ENCODE measurements at regions not wholly inside any gene's neighbourhood (a gene's known extent, or its start where the extent isn't known, plus 50 kb on each side); places are given as distances from the start of the nearest gene placed in this dataset.

DNA sequence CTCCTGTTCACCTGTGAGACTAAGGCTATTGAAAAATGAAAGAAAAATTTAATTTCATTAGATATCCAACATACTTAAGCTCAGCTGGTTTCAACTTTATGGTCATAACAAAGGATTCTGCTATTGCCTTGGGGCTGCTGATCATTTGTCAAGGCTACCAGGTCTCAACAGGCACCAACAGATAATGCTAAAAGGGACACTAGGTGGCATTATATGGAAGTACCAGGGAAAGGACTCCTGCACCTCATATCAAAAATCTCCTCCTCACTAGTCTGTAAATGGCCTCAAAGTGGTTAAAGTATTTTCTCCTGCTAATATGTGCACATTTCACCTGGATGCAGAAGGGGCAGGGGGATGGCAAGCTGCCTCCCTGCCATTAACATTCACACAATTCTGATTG, 167.9 kb upstream of the REG3A start:
- H3K4me3 ChIP-seq (ENCODE audit: low read length), result no peak overlapping the region
- no peaks in the 10 kb centered on the region for H3K36me3 ChIP-seq (ENCODE audit: control insufficient read depth, low read depth, low read length)
- H3K4me1 ChIP-seq (ENCODE audit: control insufficient read depth, low read depth, low read length), result peaks cover 5% of the 10 kb centered on the region
- H3K9ac ChIP-seq (ENCODE audit: low read length), result no peak overlapping the region
- H3K27me3 ChIP-seq (ENCODE audit: control insufficient read depth, insufficient read depth, low read length), result no peaks in the 10 kb centered on the region
- H3K27ac ChIP-seq (ENCODE audit: low read length), result no peak overlapping the region
- H3K9me3 ChIP-seq (ENCODE audit: control insufficient read depth, low read depth, low read length), result no peaks in the 10 kb centered on the region

GRCh38 chr2:79320871-79321270, 161.3 kb upstream of the REG3A start:
- Histone ChIP-seq H3K4me1 (ENCODE audit: control insufficient read depth, low read depth, low read length) (peaks cover 5% of the 10 kb centered on the region), H3K9me3 (ENCODE audit: control insufficient read depth, low read depth, low read length) (no peaks in the 10 kb centered on the region), H3K27ac (ENCODE audit: low read length) (no peak overlapping the region), H3K36me3 (ENCODE audit: control insufficient read depth, low read depth, low read length) (no peaks in the 10 kb centered on the region), H3K27me3 (ENCODE audit: control insufficient read depth, insufficient read depth, low read length) (no peaks in the 10 kb centered on the region), H3K9ac (ENCODE audit: low read length) (no peak overlapping the region), H3K4me3 (ENCODE audit: low read length) (no peak overlapping the region)

GRCh38 chr2:79294994-79295393, 135.4 kb upstream of the REG3A start:
- H3K9ac ChIP-seq (ENCODE audit: low read length), result no peak overlapping the region
- no peaks in the 10 kb centered on the region for H3K4me1 ChIP-seq (ENCODE audit: control insufficient read depth, low read depth, low read length)
- no peaks in the 10 kb centered on the region for H3K9me3 ChIP-seq (ENCODE audit: control insufficient read depth, low read depth, low read length)
- H3K27ac ChIP-seq (ENCODE audit: low read length), result no peak overlapping the region
- no peak overlapping the region for H3K4me3 ChIP-seq (ENCODE audit: low read length)
- no peaks in the 10 kb centered on the region for H3K36me3 ChIP-seq (ENCODE audit: control insufficient read depth, low read depth, low read length)
- H3K27me3 ChIP-seq (ENCODE audit: control insufficient read depth, insufficient read depth, low read length), result no peaks in the 10 kb centered on the region

DNA sequence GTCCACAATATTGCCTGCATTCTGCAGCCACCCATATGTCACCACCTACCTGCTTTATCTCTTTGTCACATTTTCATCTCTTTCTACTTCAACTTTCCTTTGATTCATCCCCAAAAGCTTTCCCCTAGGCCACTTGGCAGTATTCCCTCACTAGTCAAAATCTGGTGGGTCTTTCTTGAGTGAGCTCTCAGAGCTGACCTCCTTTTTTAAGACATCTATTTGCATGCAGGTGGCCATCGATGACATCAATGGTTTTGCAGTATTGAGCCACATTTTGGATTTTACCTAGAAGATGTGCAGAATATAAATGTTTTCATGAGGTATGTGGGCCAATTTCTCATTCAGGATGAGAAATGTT, 133.4 kb upstream of the REG3A start:
- no peak overlapping the region for H3K27ac ChIP-seq (ENCODE audit: low read length)
- no peaks in the 10 kb centered on the region for H3K4me1 ChIP-seq (ENCODE audit: control insufficient read depth, low read depth, low read length)
- no peaks in the 10 kb centered on the region for H3K36me3 ChIP-seq (ENCODE audit: control insufficient read depth, low read depth, low read length)

DNA sequence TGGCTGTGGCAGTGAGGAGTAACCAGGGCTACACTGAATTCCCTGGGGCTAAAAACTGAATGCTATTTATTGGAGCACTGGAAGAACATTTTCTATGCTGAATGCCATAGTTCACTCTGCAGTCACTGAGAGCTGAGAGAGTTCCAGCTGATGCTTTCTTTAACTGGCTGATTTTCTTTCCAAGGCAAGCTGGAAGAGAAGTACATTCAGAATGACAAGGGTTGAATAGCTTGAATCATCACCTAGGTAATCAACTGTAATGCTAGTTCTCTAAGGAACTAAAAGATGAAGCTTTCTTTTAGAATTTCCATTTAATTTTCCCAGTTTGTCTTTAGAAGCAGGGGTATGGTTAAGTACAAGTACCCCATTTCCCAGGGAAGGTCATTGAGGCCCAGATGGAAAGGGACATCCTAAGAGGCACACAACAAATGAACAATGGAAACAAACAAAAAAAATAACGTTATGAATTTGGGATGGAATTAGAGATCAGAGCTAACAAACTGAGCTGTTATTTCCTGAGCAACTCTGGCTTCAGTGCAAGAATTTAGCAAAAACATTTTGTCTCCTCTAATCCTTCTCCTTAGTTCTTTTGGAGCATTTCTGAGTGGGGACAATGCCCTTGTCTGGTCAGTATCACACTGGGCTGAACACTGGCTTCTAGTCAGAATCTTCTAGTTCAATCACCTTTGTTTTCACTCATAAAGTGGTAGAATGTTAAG, 132.8 kb upstream of the REG3A start:
- no peaks in the 10 kb centered on the region for H3K36me3 ChIP-seq (ENCODE audit: control insufficient read depth, low read depth, low read length)
- H3K4me3 ChIP-seq (ENCODE audit: low read length), result no peak overlapping the region
- no peaks in the 10 kb centered on the region for H3K9me3 ChIP-seq (ENCODE audit: control insufficient read depth, low read depth, low read length)
- no peak overlapping the region for H3K27ac ChIP-seq (ENCODE audit: low read length)
- H3K4me1 ChIP-seq (ENCODE audit: control insufficient read depth, low read depth, low read length), result no peaks in the 10 kb centered on the region
- H3K27me3 ChIP-seq (ENCODE audit: control insufficient read depth, insufficient read depth, low read length), result no peaks in the 10 kb centered on the region
- H3K9ac ChIP-seq (ENCODE audit: low read length), result no peak overlapping the region

More for the DNA sequence above, 133.4 kb upstream of the REG3A start:
- Histone ChIP-seq H3K27me3 (ENCODE audit: control insufficient read depth, insufficient read depth, low read length) (no peaks in the 10 kb centered on the region), H3K4me3 (ENCODE audit: low read length) (no peak overlapping the region), H3K9me3 (ENCODE audit: control insufficient read depth, low read depth, low read length) (no peaks in the 10 kb centered on the region), H3K9ac (ENCODE audit: low read length) (no peak overlapping the region)

- Histone ChIP-seq H3K27ac (ENCODE audit: low read length) (no peak overlapping the region), H3K4me3 (ENCODE audit: low read length) (no peak overlapping the region), H3K36me3 (ENCODE audit: control insufficient read depth, low read depth, low read length) (no peaks in the 10 kb centered on the region), H3K9me3 (ENCODE audit: control insufficient read depth, low read depth, low read length) (peaks cover 4% of the 10 kb centered on the region), H3K4me1 (ENCODE audit: control insufficient read depth, low read depth, low read length) (peaks cover 10% of the 10 kb centered on the region), H3K9ac (ENCODE audit: low read length) (no peak overlapping the region), H3K27me3 (ENCODE audit: control insufficient read depth, insufficient read depth, low read length) (no peaks in the 10 kb centered on the region)
These were observed 116.3 kb upstream of the REG3A start for GRCh38 chr2:79275863-79276262.

DNA sequence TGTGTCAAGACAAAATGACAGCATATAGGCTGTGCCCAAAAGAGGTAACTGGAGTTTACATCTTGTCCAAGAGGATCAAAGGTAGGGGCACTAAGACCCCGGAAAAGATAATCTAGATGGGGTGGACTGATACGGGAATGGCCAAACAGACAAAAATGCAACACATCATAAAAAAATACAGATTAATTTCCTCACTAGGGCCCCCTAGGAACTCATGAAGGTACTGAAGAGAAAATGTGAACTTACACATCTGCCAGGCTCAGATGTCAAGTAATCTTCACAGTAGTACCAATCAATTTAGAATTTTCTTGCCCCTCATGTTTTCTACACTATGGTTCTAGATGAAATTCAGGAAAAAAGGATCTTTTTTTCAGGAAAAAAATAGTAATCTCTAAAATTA, 115.6 kb upstream of the REG3A start:
- peaks cover 4% of the 10 kb centered on the region for H3K9me3 ChIP-seq (ENCODE audit: control insufficient read depth, low read depth, low read length)
- H3K36me3 ChIP-seq (ENCODE audit: control insufficient read depth, low read depth, low read length), result no peaks in the 10 kb centered on the region
- no peak overlapping the region for H3K4me3 ChIP-seq (ENCODE audit: low read length)
- no peaks in the 10 kb centered on the region for H3K27me3 ChIP-seq (ENCODE audit: control insufficient read depth, insufficient read depth, low read length)
- no peak overlapping the region for H3K27ac ChIP-seq (ENCODE audit: low read length)
- H3K9ac ChIP-seq (ENCODE audit: low read length), result no peak overlapping the region
- peaks cover 10% of the 10 kb centered on the region for H3K4me1 ChIP-seq (ENCODE audit: control insufficient read depth, low read depth, low read length)

- Histone ChIP-seq H3K27me3 (ENCODE audit: control insufficient read depth, insufficient read depth, low read length) (no peaks in the 10 kb centered on the region), H3K9me3 (ENCODE audit: control insufficient read depth, low read depth, low read length) (peaks cover 4% of the 10 kb centered on the region), H3K4me1 (ENCODE audit: control insufficient read depth, low read depth, low read length) (peaks cover 10% of the 10 kb centered on the region), H3K27ac (ENCODE audit: low read length) (no peak overlapping the region), H3K36me3 (ENCODE audit: control insufficient read depth, low read depth, low read length) (no peaks in the 10 kb centered on the region), H3K9ac (ENCODE audit: low read length) (no peak overlapping the region), H3K4me3 (ENCODE audit: low read length) (no peak overlapping the region)
These were observed 113.1 kb upstream of the REG3A start for GRCh38 chr2:79272616-79273015.

- H3K9ac ChIP-seq (ENCODE audit: low read length), result no peak overlapping the region
- H3K4me1 ChIP-seq (ENCODE audit: control insufficient read depth, low read depth, low read length), result peaks cover 2% of the 10 kb centered on the region
- no peak overlapping the region for H3K27ac ChIP-seq (ENCODE audit: low read length)
- no peak overlapping the region for H3K4me3 ChIP-seq (ENCODE audit: low read length)
- H3K27me3 ChIP-seq (ENCODE audit: control insufficient read depth, insufficient read depth, low read length), result no peaks in the 10 kb centered on the region
- H3K36me3 ChIP-seq (ENCODE audit: control insufficient read depth, low read depth, low read length), result no peaks in the 10 kb centered on the region
- peaks cover 4% of the 10 kb centered on the region for H3K9me3 ChIP-seq (ENCODE audit: control insufficient read depth, low read depth, low read length)
These were observed 111.9 kb upstream of the REG3A start for GRCh38 chr2:79271456-79271855.

- no peak overlapping the region for H3K27ac ChIP-seq (ENCODE audit: low read length)
- H3K4me3 ChIP-seq (ENCODE audit: low read length), result no peak overlapping the region
These were observed 101.3 kb upstream of the REG3A start for GRCh38 chr2:79260848-79261247.

DNA sequence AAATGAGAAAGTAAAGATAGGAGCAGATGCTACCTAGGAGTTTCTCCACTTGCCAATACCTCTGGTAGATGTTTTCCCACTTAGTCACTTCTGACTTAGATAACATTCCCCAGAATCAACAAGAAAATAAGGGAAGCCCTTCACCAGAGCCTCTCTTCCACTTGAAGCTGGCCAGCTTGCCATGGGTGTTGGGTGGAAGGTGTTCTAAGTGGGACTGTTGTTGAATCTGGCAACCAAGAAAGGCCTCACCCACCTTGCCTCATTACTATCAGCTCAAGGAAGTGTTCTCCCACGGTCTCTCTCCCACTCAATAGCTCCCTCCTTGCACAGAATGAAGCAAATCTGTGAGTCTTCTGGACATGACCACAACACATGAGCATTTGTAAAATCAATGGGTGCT, 100.4 kb upstream of the REG3A start:
- no peaks in the 10 kb centered on the region for H3K9me3 ChIP-seq (ENCODE audit: control insufficient read depth, low read depth, low read length)
- H3K4me1 ChIP-seq (ENCODE audit: control insufficient read depth, low read depth, low read length), result no peaks in the 10 kb centered on the region
- H3K27ac ChIP-seq (ENCODE audit: low read length), result no peak overlapping the region
- no peak overlapping the region for H3K9ac ChIP-seq (ENCODE audit: low read length)
- H3K27me3 ChIP-seq (ENCODE audit: control insufficient read depth, insufficient read depth, low read length), result no peaks in the 10 kb centered on the region
- H3K4me3 ChIP-seq (ENCODE audit: low read length), result no peak overlapping the region
- no peaks in the 10 kb centered on the region for H3K36me3 ChIP-seq (ENCODE audit: control insufficient read depth, low read depth, low read length)

More at GRCh38 chr2:79260848-79261247, 101.3 kb upstream of the REG3A start:
- H3K27me3 ChIP-seq (ENCODE audit: control insufficient read depth, insufficient read depth, low read length), result no peaks in the 10 kb centered on the region
- no peaks in the 10 kb centered on the region for H3K36me3 ChIP-seq (ENCODE audit: control insufficient read depth, low read depth, low read length)
- H3K9me3 ChIP-seq (ENCODE audit: control insufficient read depth, low read depth, low read length), result no peaks in the 10 kb centered on the region
- H3K4me1 ChIP-seq (ENCODE audit: control insufficient read depth, low read depth, low read length), result no peaks in the 10 kb centered on the region
- no peak overlapping the region for H3K9ac ChIP-seq (ENCODE audit: low read length)

DNA sequence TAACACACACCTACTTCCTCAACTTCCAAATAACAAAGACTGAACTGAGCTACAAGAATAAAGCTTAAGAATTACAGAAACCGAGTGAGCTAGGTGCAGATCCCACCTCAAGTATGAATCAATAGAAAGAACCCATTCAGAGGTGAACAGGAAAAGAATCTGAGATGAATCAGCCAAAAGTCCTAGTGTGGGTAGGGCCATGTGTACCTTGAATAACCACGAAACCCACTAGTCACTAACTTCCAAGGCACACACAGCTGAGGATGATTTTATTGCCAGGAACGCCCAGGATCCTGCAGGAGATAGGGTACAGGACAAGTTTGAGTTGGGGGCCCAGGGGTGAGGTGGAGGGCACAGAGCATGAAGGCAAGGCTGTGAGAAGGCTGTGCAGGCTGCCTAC, 99.7 kb upstream of the REG3A start:
- H3K4me1 ChIP-seq (ENCODE audit: control insufficient read depth, low read depth, low read length), result no peaks in the 10 kb centered on the region
- H3K9ac ChIP-seq (ENCODE audit: low read length), result no peak overlapping the region
- no peaks in the 10 kb centered on the region for H3K9me3 ChIP-seq (ENCODE audit: control insufficient read depth, low read depth, low read length)
- no peak overlapping the region for H3K27ac ChIP-seq (ENCODE audit: low read length)
- H3K27me3 ChIP-seq (ENCODE audit: control insufficient read depth, insufficient read depth, low read length), result no peaks in the 10 kb centered on the region
- H3K36me3 ChIP-seq (ENCODE audit: control insufficient read depth, low read depth, low read length), result no peaks in the 10 kb centered on the region
- no peak overlapping the region for H3K4me3 ChIP-seq (ENCODE audit: low read length)

All from iPS-18a (cell line).